Sigmoid colon (tissue), 6 donors: ENCODE measurements at regions not wholly inside any gene's neighbourhood (a gene's known extent, or its start where the extent isn't known, plus 50 kb on each side); places are given as distances from the start of the nearest gene placed in this dataset.

Experiments
- DNase-seq: peaks from one replicate; pipeline ENCODE4 v3.0.0-alpha.2; 2019
- H3K27ac ChIP-seq, 4 donors: fragments of 200-600 bp; sonication (generic); one replicate each; pipeline ENCODE4 v1.5.1; 2016 to 2019; ENCODE audit warnings: mild to moderate bottlenecking in 1 of 4
- H3K27me3 ChIP-seq, 3 donors: fragments of 200-600 bp; sonication (generic); one replicate each; pipeline ENCODE4 v1.5.1; 2019; ENCODE audit warnings: mild to moderate bottlenecking in 1 of 3
- H3K36me3 ChIP-seq, 4 donors: fragments of 200-600 bp; sonication (generic); one replicate each; pipeline ENCODE4 v1.5.1; 2016 to 2019
- H3K4me1 ChIP-seq, 4 donors: fragments of 200-600 bp; sonication (generic); one replicate each; pipeline ENCODE4 v1.5.1; 2017 to 2019
- H3K4me3 ChIP-seq, 4 donors: fragments of 200-600 bp; sonication (generic); one replicate each; pipeline ENCODE4 v1.5.1; 2017 to 2019; ENCODE audit warnings: mild to moderate bottlenecking in 2 of 4, moderate library complexity in 1 of 4
- H3K9me3 ChIP-seq, 4 donors: fragments of 200-600 bp in 3 of 4; sonication (generic) in 3 of 4; one replicate each; pipeline versions ENCODE4 v1.5.1 to v1.6.1; 2013 to 2019
- EP300 ChIP-seq, 4 donors: sonication (generic); formaldehyde crosslinking; IDR thresholded peaks; one replicate each; pipeline ENCODE4 v1.6.1; 2017; ENCODE audit warnings: antibody characterized with exemption in 4 of 4
- POLR2A ChIP-seq, 2 donors: fragments of 450-650 bp; IDR thresholded peaks; one replicate each; pipeline ENCODE4 v1.6.1; 2016; ENCODE audit warnings: antibody characterized with exemption in 2 of 2, mild to moderate bottlenecking in 2 of 2, moderate library complexity in 2 of 2
- POLR2AphosphoS5 ChIP-seq, 4 donors: sonication (generic); formaldehyde crosslinking; IDR thresholded peaks; one replicate each; pipeline ENCODE4 v1.6.1; 2017; ENCODE audit warnings: antibody characterized with exemption in 4 of 4
- whole genome bisulfite sequencing, 2 donors: extraction: QIAGEN DNeasy Blood & Tissue Kit; methylation state at CpG; one replicate each; pipeline ENCODE4 v1.1.7; 2013; 5-methylcytosine and 5-hydroxymethylcytosine counted together
- intact Hi-C: fragments of 100-400 bp; cut with DNase I; formaldehyde crosslinking; loops from one replicate; pipeline ENCODE4 v1.15.1; 2023
- TF ChIP-seq, protein P1 (sequence below), 4 experiments: fragments of 450-650 bp in 3 of 4; fragments of 200-600 bp in 1 of 4; IDR thresholded peaks; one replicate each; pipeline ENCODE4 v1.5.1; 2016 to 2019; ENCODE audit warnings: antibody characterized with exemption in 4 of 4, mild to moderate bottlenecking in 3 of 4, moderate library complexity in 2 of 4
- donor health status: healthy with polysubstance abuse.
- donor health status: healthy.

DNA sequence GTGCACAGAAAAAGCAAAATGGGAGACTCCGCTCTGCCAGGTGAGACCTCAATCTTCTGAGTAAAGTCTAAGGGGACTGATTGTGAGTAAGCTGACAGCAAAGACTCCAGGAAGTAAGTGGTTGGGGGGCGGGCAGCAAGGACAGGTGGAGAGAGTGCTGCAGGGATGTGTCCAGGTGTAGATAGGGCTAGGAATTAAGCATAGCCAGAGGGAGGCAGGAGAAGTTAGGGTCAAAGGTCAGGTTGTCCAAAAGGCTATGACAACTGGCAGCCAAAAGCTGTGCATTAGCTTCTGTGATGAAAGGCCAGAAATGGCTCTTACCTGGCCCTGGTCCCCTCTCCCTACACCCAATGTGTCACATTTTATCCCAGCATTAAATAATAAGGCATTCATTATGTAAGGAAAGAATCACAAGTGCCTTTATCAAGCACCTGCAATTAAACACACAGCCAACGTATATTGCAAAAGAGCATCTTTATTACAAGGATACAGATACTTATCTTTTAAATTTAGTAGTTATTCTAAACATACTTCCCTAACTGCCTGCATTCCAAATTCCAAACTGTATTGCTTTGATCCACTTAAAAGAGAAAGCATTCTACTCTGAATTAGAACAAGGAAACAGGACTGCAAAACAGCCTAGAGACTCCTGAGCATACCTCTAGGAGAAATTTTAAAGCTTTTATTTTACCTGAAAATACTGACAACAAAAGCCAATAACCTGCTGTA, 247.9 kb downstream of the IRS1 start:
- intact Hi-C loops = no loop called here
- no peaks in the 10 kb centered on the region for H3K27me3 ChIP-seq
- WGBS, 2 donors = 58 to 77% methylated on average over 3 of the region's 3 CpGs
- no peaks in the 10 kb centered on the region for H3K36me3 ChIP-seq
- DNase-seq = no peak
- no peak overlapping the region for H3K4me3 ChIP-seq
- TF ChIP-seq POLR2A (IDR thresholded peaks at IDR 0.05) = no peak
- TF ChIP-seq POLR2AphosphoS5 (IDR thresholded peaks at IDR 0.05) = no peak
- TF ChIP-seq EP300 (IDR thresholded peaks at IDR 0.05) = no peak
- TF ChIP-seq, protein P1, sequence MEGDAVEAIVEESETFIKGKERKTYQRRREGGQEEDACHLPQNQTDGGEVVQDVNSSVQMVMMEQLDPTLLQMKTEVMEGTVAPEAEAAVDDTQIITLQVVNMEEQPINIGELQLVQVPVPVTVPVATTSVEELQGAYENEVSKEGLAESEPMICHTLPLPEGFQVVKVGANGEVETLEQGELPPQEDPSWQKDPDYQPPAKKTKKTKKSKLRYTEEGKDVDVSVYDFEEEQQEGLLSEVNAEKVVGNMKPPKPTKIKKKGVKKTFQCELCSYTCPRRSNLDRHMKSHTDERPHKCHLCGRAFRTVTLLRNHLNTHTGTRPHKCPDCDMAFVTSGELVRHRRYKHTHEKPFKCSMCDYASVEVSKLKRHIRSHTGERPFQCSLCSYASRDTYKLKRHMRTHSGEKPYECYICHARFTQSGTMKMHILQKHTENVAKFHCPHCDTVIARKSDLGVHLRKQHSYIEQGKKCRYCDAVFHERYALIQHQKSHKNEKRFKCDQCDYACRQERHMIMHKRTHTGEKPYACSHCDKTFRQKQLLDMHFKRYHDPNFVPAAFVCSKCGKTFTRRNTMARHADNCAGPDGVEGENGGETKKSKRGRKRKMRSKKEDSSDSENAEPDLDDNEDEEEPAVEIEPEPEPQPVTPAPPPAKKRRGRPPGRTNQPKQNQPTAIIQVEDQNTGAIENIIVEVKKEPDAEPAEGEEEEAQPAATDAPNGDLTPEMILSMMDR (IDR thresholded peaks at IDR 0.05) = no peak
- H3K9me3 ChIP-seq = no peaks in the 10 kb centered on the region
- no peak overlapping the region for H3K27ac ChIP-seq
- peaks cover 0 to 7% (median 2%) of the 10 kb centered on the region in 4 donors for H3K4me1 ChIP-seq

DNA sequence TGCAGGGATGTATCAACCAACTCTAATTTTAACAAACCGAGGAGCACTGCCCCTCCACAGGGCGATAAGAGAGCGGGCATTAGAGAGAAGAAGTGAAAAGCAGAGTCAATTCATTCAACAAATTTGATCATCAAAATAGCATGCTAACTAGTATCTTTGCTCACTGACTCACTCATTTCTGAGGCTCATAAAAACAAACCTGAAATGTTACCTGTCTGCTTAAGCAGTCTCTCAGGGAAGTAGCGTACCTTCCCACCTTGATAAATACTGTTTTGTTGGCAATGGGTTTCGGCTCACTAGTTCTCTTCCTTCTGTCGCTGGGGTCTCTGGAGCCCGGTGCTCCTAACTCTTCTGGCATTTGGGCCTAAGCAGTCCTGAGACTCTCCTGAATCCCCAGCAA, 248.8 kb downstream of the IRS1 start:
- no peak overlapping the region for H3K27ac ChIP-seq
- no peaks in the 10 kb centered on the region for H3K9me3 ChIP-seq
- H3K4me1 ChIP-seq = peaks cover 0 to 7% (median 2%) of the 10 kb centered on the region in 4 donors
- TF ChIP-seq POLR2A (IDR thresholded peaks at IDR 0.05) = no peak
- TF ChIP-seq EP300 (IDR thresholded peaks at IDR 0.05) = no peak
- TF ChIP-seq, protein P1 (IDR thresholded peaks at IDR 0.05) = no peak
- no peak for TF ChIP-seq POLR2AphosphoS5 (IDR thresholded peaks at IDR 0.05)
- WGBS, 2 donors = 89 to 92% methylated on average over 7 of the region's 7 CpGs
- no peaks in the 10 kb centered on the region for H3K36me3 ChIP-seq
- H3K4me3 ChIP-seq = no peak overlapping the region
- no peaks in the 10 kb centered on the region for H3K27me3 ChIP-seq
- intact Hi-C loops = no loop called here
- DNase-seq = no peak

DNA sequence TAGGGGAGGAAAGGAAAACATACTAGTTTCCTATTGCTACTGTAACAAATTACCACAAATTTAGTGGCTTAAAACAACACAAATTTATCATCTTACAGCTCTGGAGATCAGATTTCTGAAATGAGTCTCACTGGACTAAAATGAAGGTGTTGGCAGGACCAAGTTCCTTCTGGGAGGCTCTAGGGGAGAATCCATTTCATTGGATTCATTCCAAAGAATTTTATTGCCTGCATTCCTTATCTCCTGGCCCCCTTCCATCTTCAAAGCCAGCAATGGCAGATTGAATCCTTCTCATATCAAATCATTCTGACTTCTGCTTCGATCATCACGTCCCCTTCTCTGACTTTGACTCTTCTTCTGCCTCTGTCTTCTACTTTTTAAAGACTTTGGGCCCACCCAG, 250.9 kb downstream of the IRS1 start:
- intact Hi-C loops = no loop called here
- Histone ChIP-seq H3K9me3 (no peaks in the 10 kb centered on the region), H3K27ac (no peak overlapping the region), H3K36me3 (no peaks in the 10 kb centered on the region), H3K27me3 (no peaks in the 10 kb centered on the region), H3K4me3 (no peak overlapping the region), H3K4me1 (no peaks in the 10 kb centered on the region)
- DNase-seq = no peak
- WGBS, 2 donors = 9 to 57% methylated on average over 2 of the region's 2 CpGs
- TF ChIP-seq, protein P1 (IDR thresholded peaks at IDR 0.05) = no peak
- TF ChIP-seq POLR2A (IDR thresholded peaks at IDR 0.05) (no peak), POLR2AphosphoS5 (IDR thresholded peaks at IDR 0.05) (no peak), EP300 (IDR thresholded peaks at IDR 0.05) (no peak)

DNA sequence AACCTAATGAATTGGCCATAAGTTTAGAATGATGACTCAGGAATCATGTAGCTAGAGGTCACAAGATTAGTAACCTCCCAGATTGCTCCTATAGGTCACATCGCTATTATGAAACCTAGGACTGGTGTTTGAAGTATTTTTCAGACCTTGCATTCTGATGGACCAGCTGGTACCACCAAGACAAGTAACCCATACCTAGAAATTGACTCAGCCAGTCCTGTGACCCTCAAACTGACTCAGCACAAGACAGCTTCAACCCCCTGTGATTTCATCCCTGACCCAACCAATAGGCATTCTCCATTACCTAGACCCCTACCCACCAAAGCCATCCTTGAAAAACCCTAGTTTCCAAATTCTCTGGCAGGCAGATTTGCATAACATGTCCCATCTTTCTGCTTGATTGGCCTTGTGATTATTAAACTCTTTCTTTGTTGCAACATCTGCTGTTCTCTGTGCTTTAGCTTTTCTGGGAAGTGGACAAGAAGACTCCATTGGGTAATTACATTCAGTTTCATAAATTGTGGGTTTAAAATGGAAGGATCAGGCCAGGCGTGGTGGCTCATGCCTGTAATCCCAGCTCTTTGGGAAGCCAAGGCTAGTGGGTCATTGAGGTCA, 254.9 kb downstream of the IRS1 start:
- H3K27ac ChIP-seq = no peak overlapping the region
- no peak for DNase-seq
- no peaks in the 10 kb centered on the region for H3K9me3 ChIP-seq
- no peaks in the 10 kb centered on the region for H3K4me1 ChIP-seq
- no peaks in the 10 kb centered on the region for H3K36me3 ChIP-seq
- 86 to 87% methylated on average over 2 of the region's 2 CpGs for WGBS, 2 donors
- intact Hi-C loops = no loop called here
- TF ChIP-seq POLR2AphosphoS5 (IDR thresholded peaks at IDR 0.05) (no peak), EP300 (IDR thresholded peaks at IDR 0.05) (no peak), POLR2A (IDR thresholded peaks at IDR 0.05) (no peak)
- TF ChIP-seq, protein P1 (IDR thresholded peaks at IDR 0.05) = no peak
- no peak overlapping the region for H3K4me3 ChIP-seq
- no peaks in the 10 kb centered on the region for H3K27me3 ChIP-seq
